ENCODE measurements at regions not wholly inside any gene's neighbourhood (a gene's known extent, or its start where the extent isn't known, plus 50 kb on each side); places are given as distances from the start of the nearest gene placed in this dataset.
"Not testable (repeated sequence)": the region's sequence is repeated elsewhere in the genome, so short reads cannot be mapped to it uniquely, and the experiment has no call there.

DNA sequence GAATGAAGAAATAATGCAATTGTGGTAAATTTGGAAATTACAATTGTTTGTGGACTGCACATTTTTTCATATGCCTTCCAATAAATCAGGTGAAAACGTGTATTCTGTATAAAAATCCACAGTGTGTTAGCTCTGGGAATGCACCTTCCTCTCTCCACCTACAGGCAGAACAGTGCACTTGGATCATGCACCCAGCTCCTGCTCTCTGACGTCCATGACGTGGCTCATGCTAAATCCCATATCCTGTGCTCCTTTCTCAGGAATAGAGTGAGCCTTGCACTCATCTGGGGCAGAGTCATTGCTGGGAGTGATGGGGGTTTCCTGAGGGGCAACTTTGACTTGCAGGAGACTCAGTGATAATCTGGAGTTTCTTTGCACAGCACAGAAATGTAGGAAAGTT is 1282.1 kb downstream of the TMEM121 start:
- in situ Hi-C loops (cut with MboI; ENCODE audit: low pct_unique_long_range_greater_than_20kb, low sequenced_read_pairs, unreplicated experiment): no loop called here
- TF ChIP-seq, protein P1, sequence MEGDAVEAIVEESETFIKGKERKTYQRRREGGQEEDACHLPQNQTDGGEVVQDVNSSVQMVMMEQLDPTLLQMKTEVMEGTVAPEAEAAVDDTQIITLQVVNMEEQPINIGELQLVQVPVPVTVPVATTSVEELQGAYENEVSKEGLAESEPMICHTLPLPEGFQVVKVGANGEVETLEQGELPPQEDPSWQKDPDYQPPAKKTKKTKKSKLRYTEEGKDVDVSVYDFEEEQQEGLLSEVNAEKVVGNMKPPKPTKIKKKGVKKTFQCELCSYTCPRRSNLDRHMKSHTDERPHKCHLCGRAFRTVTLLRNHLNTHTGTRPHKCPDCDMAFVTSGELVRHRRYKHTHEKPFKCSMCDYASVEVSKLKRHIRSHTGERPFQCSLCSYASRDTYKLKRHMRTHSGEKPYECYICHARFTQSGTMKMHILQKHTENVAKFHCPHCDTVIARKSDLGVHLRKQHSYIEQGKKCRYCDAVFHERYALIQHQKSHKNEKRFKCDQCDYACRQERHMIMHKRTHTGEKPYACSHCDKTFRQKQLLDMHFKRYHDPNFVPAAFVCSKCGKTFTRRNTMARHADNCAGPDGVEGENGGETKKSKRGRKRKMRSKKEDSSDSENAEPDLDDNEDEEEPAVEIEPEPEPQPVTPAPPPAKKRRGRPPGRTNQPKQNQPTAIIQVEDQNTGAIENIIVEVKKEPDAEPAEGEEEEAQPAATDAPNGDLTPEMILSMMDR (IDR thresholded peaks at IDR 0.05; ENCODE audit: extremely low read depth, insufficient read depth, missing control alignments): no peak
- DNase-seq (ENCODE audit: low spot score): no peak

- DNase-seq (ENCODE audit: low spot score): no peak
- in situ Hi-C loops (cut with MboI; ENCODE audit: low pct_unique_long_range_greater_than_20kb, low sequenced_read_pairs, unreplicated experiment): no loop called here
- TF ChIP-seq, protein P1 (IDR thresholded peaks at IDR 0.05; ENCODE audit: extremely low read depth, insufficient read depth, missing control alignments): no peak
Measured at GRCh38 chr14:106808907-106809306, 1282.5 kb downstream of the TMEM121 start.

GRCh38 chr14:106809615-106810014 is 1283.2 kb downstream of the TMEM121 start:
- TF ChIP-seq, protein P1 (IDR thresholded peaks at IDR 0.05; ENCODE audit: extremely low read depth, insufficient read depth, missing control alignments): no peak
- in situ Hi-C loops (cut with MboI; ENCODE audit: low pct_unique_long_range_greater_than_20kb, low sequenced_read_pairs, unreplicated experiment): no loop called here
- no peak for DNase-seq (ENCODE audit: low spot score)

DNA sequence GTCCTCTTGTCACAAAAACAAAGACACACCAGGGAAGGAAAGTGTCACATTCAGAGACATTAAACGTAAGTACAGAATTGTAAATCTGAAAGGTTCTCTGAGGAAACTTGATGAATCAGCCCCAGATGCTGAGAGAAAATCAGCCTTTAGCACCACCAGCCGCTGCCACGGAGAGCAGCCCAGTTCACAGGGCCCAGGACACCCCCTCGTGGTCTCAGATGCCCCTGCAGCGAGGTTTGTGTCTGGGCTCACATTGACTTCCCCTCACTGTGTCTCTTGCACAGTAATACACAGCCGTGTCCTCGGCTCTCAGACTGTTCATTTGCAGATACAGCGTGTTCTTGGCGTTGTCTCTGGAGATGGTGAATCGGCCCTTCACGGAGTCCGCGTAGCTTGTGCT is 1283.8 kb downstream of the TMEM121 start:
- DNase-seq (ENCODE audit: low spot score); in situ Hi-C loops (cut with MboI; ENCODE audit: low pct_unique_long_range_greater_than_20kb, low sequenced_read_pairs, unreplicated experiment): not testable (repeated sequence)
- TF ChIP-seq, protein P1 (IDR thresholded peaks at IDR 0.05; ENCODE audit: extremely low read depth, insufficient read depth, missing control alignments): peak; percentile 50

- DNase-seq (ENCODE audit: low spot score): no peak
- TF ChIP-seq, protein P1 (IDR thresholded peaks at IDR 0.05; ENCODE audit: extremely low read depth, insufficient read depth, missing control alignments): no peak
- in situ Hi-C loops (cut with MboI; ENCODE audit: low pct_unique_long_range_greater_than_20kb, low sequenced_read_pairs, unreplicated experiment): no loop called here
Measured at GRCh38 chr14:106811162-106811561, 1284.8 kb downstream of the TMEM121 start.

DNA sequence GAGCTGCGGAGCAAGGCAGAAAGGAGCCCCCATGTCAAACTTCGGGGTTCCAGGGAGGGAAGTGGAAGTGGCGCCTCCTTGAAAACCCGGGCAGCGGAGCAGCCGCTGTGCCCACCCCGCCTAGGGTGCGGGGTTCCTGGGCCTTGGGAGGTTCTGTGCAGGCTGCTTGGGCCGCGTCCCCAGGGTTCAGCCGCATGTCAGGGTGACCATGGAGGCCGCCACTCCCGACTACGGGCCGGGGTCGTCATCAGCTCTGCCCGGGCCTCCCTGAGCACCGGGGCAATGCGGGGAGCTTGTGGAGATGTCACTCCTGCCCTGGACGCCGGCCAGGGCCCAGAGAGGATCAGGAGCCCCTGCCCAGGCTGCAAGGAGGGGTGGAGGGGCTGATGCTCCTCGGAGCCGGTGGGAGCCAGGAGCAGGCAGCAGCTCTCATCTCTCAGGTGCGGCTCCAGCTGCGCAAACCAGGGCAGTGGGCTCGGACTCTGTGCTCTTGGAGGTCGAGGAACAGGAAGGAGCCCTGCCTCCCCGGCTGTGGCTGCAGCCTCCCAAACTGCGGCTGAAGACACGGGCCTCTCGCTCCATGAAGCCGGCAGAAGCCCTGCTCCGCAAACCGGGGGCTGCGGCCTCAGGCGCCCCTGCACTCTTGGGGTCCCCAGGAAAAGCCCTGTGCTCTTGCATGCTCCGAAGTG is 1286.5 kb downstream of the TMEM121 start:
- DNase-seq (ENCODE audit: low spot score): no peak
- TF ChIP-seq, protein P1 (IDR thresholded peaks at IDR 0.05; ENCODE audit: extremely low read depth, insufficient read depth, missing control alignments): no peak
- in situ Hi-C loops (cut with MboI; ENCODE audit: low pct_unique_long_range_greater_than_20kb, low sequenced_read_pairs, unreplicated experiment): no loop called here
